GM18502 (cell line): ENCODE measurements at regions not wholly inside any gene's neighbourhood (a gene's known extent, or its start where the extent isn't known, plus 50 kb on each side); places are given as distances from the start of the nearest gene placed in this dataset.

Source experiments
- ATAC-seq: cut with Tn5 transposase; IDR thresholded peaks from one replicate; pipeline ENCODE4 v1.9.1; 2021; ENCODE audit warnings: mild to moderate bottlenecking; ENCODE audit not compliant: unreplicated experiment, poor library complexity

- no peak for ATAC-seq
Measured at GRCh38 chr20:11217326-11218172, 543.8 kb upstream of the JAG1 start.

- no peak for ATAC-seq
Measured at GRCh38 chr20:11218173-11218680, 544.4 kb upstream of the JAG1 start.

GRCh38 chr20:11219192-11219591 lies 545.4 kb upstream of the JAG1 start:
- ATAC-seq: peak; percentile 74

GRCh38 chr20:11221046-11221445 lies 547.2 kb upstream of the JAG1 start:
- no peak for ATAC-seq

- ATAC-seq: no peak
Measured at GRCh38 chr20:11222243-11222642, 548.4 kb upstream of the JAG1 start.

- ATAC-seq: no peak
Measured at GRCh38 chr20:11227602-11228001, 553.8 kb upstream of the JAG1 start.

- no peak for ATAC-seq
Measured at GRCh38 chr20:11229772-11230171, 556.0 kb upstream of the JAG1 start.

- no peak for ATAC-seq
Measured at GRCh38 chr20:11230999-11231398, 557.2 kb upstream of the JAG1 start.

GRCh38 chr20:11231742-11232648 lies 558.2 kb upstream of the JAG1 start:
- ATAC-seq: no peak

GRCh38 chr20:11232896-11233295 lies 559.1 kb upstream of the JAG1 start:
- ATAC-seq: no peak

GRCh38 chr20:11234181-11234580 lies 560.4 kb upstream of the JAG1 start:
- no peak for ATAC-seq

GRCh38 chr20:11234608-11235007 lies 560.8 kb upstream of the JAG1 start:
- no peak for ATAC-seq

GRCh38 chr20:11235058-11235457 lies 561.3 kb upstream of the JAG1 start:
- ATAC-seq: no peak

GRCh38 chr20:11242320-11242719 lies 568.5 kb upstream of the JAG1 start:
- ATAC-seq: no peak

GRCh38 chr20:11245431-11245830 lies 571.6 kb upstream of the JAG1 start:
- ATAC-seq: no peak

GRCh38 chr20:11246251-11246775 lies 572.5 kb upstream of the JAG1 start:
- no peak for ATAC-seq

- no peak for ATAC-seq
Measured at GRCh38 chr20:11247046-11248010, 573.5 kb upstream of the JAG1 start.

GRCh38 chr20:11248011-11248409 lies 574.2 kb upstream of the JAG1 start:
- no peak for ATAC-seq

- no peak for ATAC-seq
Measured at GRCh38 chr20:11248687-11249638, 575.2 kb upstream of the JAG1 start.
